ENCODE measurements at regions not wholly inside any gene's neighbourhood (a gene's known extent, or its start where the extent isn't known, plus 50 kb on each side); places are given as distances from the start of the nearest gene placed in this dataset.

- H3K14ac ChIP-seq (ENCODE audit: insufficient read depth, low read length) = no peak overlapping the region
- H2BK5ac ChIP-seq (ENCODE audit: insufficient read length, low read length) = no peak overlapping the region
- no peak overlapping the region for H3K27ac Mint-ChIP-seq
- no peaks in the 10 kb centered on the region for H3K4me1 Mint-ChIP-seq
- H2AK5ac ChIP-seq (ENCODE audit: insufficient read length, low read length) = no peak overlapping the region
- no peak overlapping the region for H2BK15ac ChIP-seq (ENCODE audit: low read depth, low read length)
- H3K9me3 Mint-ChIP-seq = 0 out of 5 replicates have a peak, but pooled peaks cover 0 to 3% of the 10 kb centered on the region in 2 experiments
- H4K5ac ChIP-seq (ENCODE audit: insufficient read length, low read depth, low read length) = no peak overlapping the region
- H3K79me2 ChIP-seq (ENCODE audit: insufficient read depth, low read length) = no peaks in the 10 kb centered on the region
- peaks cover 0 to 3% (median 0%) of the 10 kb centered on the region in 3 experiments; a peak in 1 of 7 replicates for H3K36me3 Mint-ChIP-seq (ENCODE audit: insufficient read depth in 1 of 3, low read depth in 3 of 3)
- no peak overlapping the region for H3T11ph ChIP-seq (ENCODE audit: low read length)
- H3K4me3 Mint-ChIP-seq = no peak overlapping the region
- no peak overlapping the region for H3K4ac ChIP-seq (ENCODE audit: low read depth, low read length)
- H3K27me3 Mint-ChIP-seq (ENCODE audit: low read depth) = no peaks in the 10 kb centered on the region
- no peaks in the 10 kb centered on the region for H3K4me1 ChIP-seq (ENCODE audit: insufficient read depth, low read length)
- H4K8ac ChIP-seq (replicated peaks; ENCODE audit: insufficient read length, low read depth, low read length) = no peak overlapping the region
- no peak overlapping the region for H3K4me2 ChIP-seq (ENCODE audit: insufficient read depth, insufficient read length, low read length)
- no peak overlapping the region for H3K27ac ChIP-seq (ENCODE audit: insufficient read length, low read depth, low read length)
- H2BK12ac ChIP-seq (ENCODE audit: insufficient read length, low read depth, low read length) = no peak overlapping the region
- H2AFZ ChIP-seq (ENCODE audit: low read length) = no peak overlapping the region
- no peak overlapping the region for H2BK120ac ChIP-seq (ENCODE audit: low read depth, low read length, poor library complexity, severe bottlenecking)
- DNase-seq = no peak
- no peak overlapping the region for H3K18ac ChIP-seq (ENCODE audit: insufficient read length, low read depth, low read length)
- no peak overlapping the region for H3K56ac ChIP-seq (ENCODE audit: insufficient read length, low read depth, low read length)
- no CpG with 5 or more reads among the region's 1 CpG for WGBS (ENCODE audit: extremely low coverage, insufficient read length, low lambda C conversion rate)
- H2BK20ac ChIP-seq (ENCODE audit: low read depth, low read length, poor library complexity, severe bottlenecking) = no peak overlapping the region
- H3K9ac ChIP-seq (ENCODE audit: extremely low read depth, insufficient read length, low read length) = no peak overlapping the region
- no peaks in the 10 kb centered on the region for H3K79me1 ChIP-seq (ENCODE audit: insufficient read depth, low read depth, low read length, poor library complexity, severe bottlenecking)
- H3K23ac ChIP-seq (ENCODE audit: insufficient read length, low read depth, low read length) = no peak overlapping the region
- H4K20me1 ChIP-seq (ENCODE audit: control insufficient read depth, insufficient read depth, insufficient read length) = no peaks in the 10 kb centered on the region
- no peaks in the 10 kb centered on the region for H3K23me2 ChIP-seq (ENCODE audit: insufficient read length, low read depth, low read length, poor library complexity, severe bottlenecking)
- no peaks in the 10 kb centered on the region for H3K9me3 ChIP-seq (ENCODE audit: control insufficient read depth, low read depth, low read length)
- H3K27me3 ChIP-seq (ENCODE audit: insufficient read depth, low read length) = no peaks in the 10 kb centered on the region
- no peak for TF ChIP-seq CTCF (conservative IDR thresholded peaks at IDR 0.05)
- H4K91ac ChIP-seq (ENCODE audit: insufficient read length, low read depth, low read length) = no peak overlapping the region
Measured at GRCh38 chr2:221144909-221145308, 427.2 kb downstream of the EPHA4 start.
